ENCODE measurements at regions not wholly inside any gene's neighbourhood (a gene's known extent, or its start where the extent isn't known, plus 50 kb on each side); places are given as distances from the start of the nearest gene placed in this dataset.
A peak's percentile ranks its signal among the peaks of the same experiment; 100 is the strongest.

DNA sequence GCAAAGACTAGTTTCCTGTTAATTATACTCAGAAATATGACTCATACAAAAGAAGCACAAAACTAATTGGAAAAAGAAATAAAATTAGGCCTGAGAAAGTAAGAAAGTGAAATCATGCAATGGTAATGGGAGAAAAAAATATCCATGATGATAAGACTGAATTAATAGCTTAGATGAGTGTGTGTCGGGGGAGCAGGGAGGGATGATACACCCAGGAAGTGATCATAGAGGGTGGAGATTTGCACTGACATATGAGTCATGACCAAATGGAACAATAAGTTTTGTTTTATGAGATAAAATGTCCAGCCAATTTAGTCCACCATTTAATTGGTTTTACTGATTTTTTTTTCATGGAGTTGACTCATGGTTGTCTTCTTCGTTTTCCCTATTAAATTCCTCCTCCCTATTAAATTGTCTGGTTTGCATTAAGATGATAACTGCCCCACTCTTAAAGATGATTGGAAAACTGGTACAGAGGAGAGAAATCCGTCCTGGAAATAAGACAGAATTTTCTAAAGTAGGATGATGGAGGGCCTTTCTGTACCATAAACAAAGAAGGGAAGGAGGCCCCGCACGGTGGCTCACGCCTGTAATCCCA lies 111.7 kb upstream of the KCNJ6 start (continued):
- TF ChIP-seq, protein P1, sequence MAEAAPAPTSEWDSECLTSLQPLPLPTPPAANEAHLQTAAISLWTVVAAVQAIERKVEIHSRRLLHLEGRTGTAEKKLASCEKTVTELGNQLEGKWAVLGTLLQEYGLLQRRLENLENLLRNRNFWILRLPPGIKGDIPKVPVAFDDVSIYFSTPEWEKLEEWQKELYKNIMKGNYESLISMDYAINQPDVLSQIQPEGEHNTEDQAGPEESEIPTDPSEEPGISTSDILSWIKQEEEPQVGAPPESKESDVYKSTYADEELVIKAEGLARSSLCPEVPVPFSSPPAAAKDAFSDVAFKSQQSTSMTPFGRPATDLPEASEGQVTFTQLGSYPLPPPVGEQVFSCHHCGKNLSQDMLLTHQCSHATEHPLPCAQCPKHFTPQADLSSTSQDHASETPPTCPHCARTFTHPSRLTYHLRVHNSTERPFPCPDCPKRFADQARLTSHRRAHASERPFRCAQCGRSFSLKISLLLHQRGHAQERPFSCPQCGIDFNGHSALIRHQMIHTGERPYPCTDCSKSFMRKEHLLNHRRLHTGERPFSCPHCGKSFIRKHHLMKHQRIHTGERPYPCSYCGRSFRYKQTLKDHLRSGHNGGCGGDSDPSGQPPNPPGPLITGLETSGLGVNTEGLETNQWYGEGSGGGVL (tag by site-specific recombination; IDR thresholded peaks at IDR 0.05): 0 out of 2 replicates have a peak, but pooled peaks have one; percentile 18
- TF ChIP-seq, protein P2, sequence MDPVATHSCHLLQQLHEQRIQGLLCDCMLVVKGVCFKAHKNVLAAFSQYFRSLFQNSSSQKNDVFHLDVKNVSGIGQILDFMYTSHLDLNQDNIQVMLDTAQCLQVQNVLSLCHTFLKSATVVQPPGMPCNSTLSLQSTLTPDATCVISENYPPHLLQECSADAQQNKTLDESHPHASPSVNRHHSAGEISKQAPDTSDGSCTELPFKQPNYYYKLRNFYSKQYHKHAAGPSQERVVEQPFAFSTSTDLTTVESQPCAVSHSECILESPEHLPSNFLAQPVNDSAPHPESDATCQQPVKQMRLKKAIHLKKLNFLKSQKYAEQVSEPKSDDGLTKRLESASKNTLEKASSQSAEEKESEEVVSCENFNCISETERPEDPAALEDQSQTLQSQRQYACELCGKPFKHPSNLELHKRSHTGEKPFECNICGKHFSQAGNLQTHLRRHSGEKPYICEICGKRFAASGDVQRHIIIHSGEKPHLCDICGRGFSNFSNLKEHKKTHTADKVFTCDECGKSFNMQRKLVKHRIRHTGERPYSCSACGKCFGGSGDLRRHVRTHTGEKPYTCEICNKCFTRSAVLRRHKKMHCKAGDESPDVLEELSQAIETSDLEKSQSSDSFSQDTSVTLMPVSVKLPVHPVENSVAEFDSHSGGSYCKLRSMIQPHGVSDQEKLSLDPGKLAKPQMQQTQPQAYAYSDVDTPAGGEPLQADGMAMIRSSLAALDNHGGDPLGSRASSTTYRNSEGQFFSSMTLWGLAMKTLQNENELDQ (tag by site-specific recombination; IDR thresholded peaks at IDR 0.05; ENCODE audit: low read depth): no peak
- 0 out of 2 replicates have a peak, but pooled peaks have one; percentile 35 for TF ChIP-seq KLF16 (tag by site-specific recombination; IDR thresholded peaks at IDR 0.05)
- TF ChIP-seq ZNF2 (tag by site-specific recombination; IDR thresholded peaks at IDR 0.05): no peak
- TF ChIP-seq ZNF548 (tag by site-specific recombination; IDR thresholded peaks at IDR 0.05): no peak
- no peak for TF ChIP-seq YY2 (tag by site-specific recombination; IDR thresholded peaks at IDR 0.05)
- TF ChIP-seq ZXDB (tag by site-specific recombination; IDR thresholded peaks at IDR 0.05): no peak
- TF ChIP-seq, protein P3, sequence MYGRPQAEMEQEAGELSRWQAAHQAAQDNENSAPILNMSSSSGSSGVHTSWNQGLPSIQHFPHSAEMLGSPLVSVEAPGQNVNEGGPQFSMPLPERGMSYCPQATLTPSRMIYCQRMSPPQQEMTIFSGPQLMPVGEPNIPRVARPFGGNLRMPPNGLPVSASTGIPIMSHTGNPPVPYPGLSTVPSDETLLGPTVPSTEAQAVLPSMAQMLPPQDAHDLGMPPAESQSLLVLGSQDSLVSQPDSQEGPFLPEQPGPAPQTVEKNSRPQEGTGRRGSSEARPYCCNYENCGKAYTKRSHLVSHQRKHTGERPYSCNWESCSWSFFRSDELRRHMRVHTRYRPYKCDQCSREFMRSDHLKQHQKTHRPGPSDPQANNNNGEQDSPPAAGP (tag by site-specific recombination; IDR thresholded peaks at IDR 0.05): peak; percentile 48; the same call in 1 of the 2 replicates

DNA sequence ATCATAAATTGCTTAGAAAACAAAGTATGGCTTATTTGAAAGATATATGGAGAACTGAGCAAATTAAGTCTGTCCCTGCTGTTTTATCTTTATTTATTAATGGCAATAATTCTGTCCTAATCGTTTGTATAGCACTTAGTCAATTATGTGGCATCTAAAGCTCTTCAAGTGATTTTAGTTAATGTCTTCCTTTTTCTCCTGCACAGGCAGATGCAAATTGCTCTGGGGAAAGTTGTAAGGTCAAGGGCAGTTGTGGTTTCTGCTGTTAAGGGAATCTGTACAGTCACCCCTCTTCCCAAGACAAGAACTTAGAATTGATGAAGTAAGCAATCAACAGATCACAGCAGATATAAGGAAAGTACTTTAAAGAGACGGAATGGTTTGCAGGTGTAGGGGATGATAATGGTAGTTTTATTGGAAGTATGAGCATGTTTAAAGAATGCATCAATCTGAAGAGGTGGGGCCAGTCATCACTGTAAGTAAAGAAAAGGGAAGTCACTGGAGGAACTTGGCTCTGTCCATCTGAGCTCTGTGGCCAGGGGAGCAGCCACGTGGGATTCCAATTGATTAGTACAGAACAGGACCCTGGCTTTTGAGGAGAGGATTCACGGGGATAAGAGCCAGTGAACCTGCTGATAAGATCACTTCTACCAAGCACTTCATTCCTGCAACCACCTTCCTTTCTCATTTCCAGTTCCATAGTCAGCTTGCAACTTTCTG lies 116.0 kb upstream of the KCNJ6 start:
- CTCF ChIA-PET: interaction anchor here (0.6 to 1.2 kb wide), 3 partner anchors 16 to 355 kb away, joined by 3 read pairs; no protein-coding TSS in a partner anchor
- TF ChIP-seq, protein P4, sequence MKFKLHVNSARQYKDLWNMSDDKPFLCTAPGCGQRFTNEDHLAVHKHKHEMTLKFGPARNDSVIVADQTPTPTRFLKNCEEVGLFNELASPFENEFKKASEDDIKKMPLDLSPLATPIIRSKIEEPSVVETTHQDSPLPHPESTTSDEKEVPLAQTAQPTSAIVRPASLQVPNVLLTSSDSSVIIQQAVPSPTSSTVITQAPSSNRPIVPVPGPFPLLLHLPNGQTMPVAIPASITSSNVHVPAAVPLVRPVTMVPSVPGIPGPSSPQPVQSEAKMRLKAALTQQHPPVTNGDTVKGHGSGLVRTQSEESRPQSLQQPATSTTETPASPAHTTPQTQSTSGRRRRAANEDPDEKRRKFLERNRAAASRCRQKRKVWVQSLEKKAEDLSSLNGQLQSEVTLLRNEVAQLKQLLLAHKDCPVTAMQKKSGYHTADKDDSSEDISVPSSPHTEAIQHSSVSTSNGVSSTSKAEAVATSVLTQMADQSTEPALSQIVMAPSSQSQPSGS (tag by site-specific recombination; IDR thresholded peaks at IDR 0.05; ENCODE audit: low read depth): no peak
- TF ChIP-seq, protein P5, sequence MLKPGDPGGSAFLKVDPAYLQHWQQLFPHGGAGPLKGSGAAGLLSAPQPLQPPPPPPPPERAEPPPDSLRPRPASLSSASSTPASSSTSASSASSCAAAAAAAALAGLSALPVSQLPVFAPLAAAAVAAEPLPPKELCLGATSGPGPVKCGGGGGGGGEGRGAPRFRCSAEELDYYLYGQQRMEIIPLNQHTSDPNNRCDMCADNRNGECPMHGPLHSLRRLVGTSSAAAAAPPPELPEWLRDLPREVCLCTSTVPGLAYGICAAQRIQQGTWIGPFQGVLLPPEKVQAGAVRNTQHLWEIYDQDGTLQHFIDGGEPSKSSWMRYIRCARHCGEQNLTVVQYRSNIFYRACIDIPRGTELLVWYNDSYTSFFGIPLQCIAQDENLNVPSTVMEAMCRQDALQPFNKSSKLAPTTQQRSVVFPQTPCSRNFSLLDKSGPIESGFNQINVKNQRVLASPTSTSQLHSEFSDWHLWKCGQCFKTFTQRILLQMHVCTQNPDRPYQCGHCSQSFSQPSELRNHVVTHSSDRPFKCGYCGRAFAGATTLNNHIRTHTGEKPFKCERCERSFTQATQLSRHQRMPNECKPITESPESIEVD (tag by site-specific recombination; IDR thresholded peaks at IDR 0.05): no peak
- 0 out of 2 replicates have a peak, but pooled peaks have one; percentile 29 for TF ChIP-seq HOXD13 (CRISPR knock-in tag; IDR thresholded peaks at IDR 0.05; ENCODE audit: borderline replicate concordance)
- TF ChIP-seq ZNF514 (tag by site-specific recombination; IDR thresholded peaks at IDR 0.05): no peak
- TF ChIP-seq ZNF660 (tag by site-specific recombination; IDR thresholded peaks at IDR 0.05): no peak
- Histone ChIP-seq H3K4me1 (ENCODE audit: control insufficient read depth, insufficient read depth, low read length) (no peaks in the 10 kb centered on the region), H3K36me3 (ENCODE audit: control insufficient read depth in 2 of 2, insufficient read depth in 1 of 2, low read length in 2 of 2) (no peaks in the 10 kb centered on the region), H3K9me3 (ENCODE audit: control insufficient read depth, insufficient read depth, low read depth, low read length) (no peaks in the 10 kb centered on the region), H3K4me3 (ENCODE audit: low read depth, low read length) (no peak overlapping the region), H3K27ac (ENCODE audit: extremely low read depth, low read depth, low read length) (no peak overlapping the region)
- POLR2A ChIA-PET: no interaction called here
